Esophagus squamous epithelium (tissue), 5 donors: ENCODE measurements at regions not wholly inside any gene's neighbourhood (a gene's known extent, or its start where the extent isn't known, plus 50 kb on each side); places are given as distances from the start of the nearest gene placed in this dataset.

Experiments
- DNase-seq: peaks from one replicate; lab custom pipeline; 2025; lab: John Stamatoyannopoulos, UW
- H3K27ac ChIP-seq, 4 donors: fragments of 200-600 bp; sonication (generic); one replicate each; pipeline ENCODE4 v1.5.1; 2016 to 2019; ENCODE audit warnings: mild to moderate bottlenecking in 1 of 4
- H3K27me3 ChIP-seq, 4 donors: fragments of 200-600 bp; sonication (generic); 1 replicate in 3 of 4; 2 replicates in 1 of 4; pipeline versions ENCODE4 v1.5.1 to v1.6.0; 2017 to 2021; ENCODE audit warnings: antibody characterized with exemption in 1 of 4
- H3K36me3 ChIP-seq, 3 donors: fragments of 200-600 bp; sonication (generic); one replicate each; pipeline ENCODE4 v1.5.1; 2016 to 2019
- H3K4me1 ChIP-seq, 3 donors: fragments of 200-600 bp; sonication (generic); one replicate each; pipeline ENCODE4 v1.5.1; 2017 to 2019
- H3K4me3 ChIP-seq, 4 donors: fragments of 200-600 bp; sonication (generic); 1 replicate in 3 of 4; 2 replicates in 1 of 4; pipeline ENCODE4 v1.5.1; 2016 to 2019; ENCODE audit warnings: mild to moderate bottlenecking in 2 of 4, moderate library complexity in 1 of 4
- H3K9me3 ChIP-seq, 3 donors: fragments of 200-600 bp; sonication (generic); one replicate each; pipeline ENCODE4 v1.5.1; 2016 to 2019
- CTCF ChIP-seq, 6 experiments: fragments of 450-650 bp in 4 of 6; fragments of 200-600 bp in 2 of 6; sonication (generic) in 2 of 6; IDR thresholded peaks; one replicate each; pipeline ENCODE4 v1.5.1; 2016 to 2019; ENCODE audit warnings: antibody characterized with exemption in 6 of 6, mild to moderate bottlenecking in 4 of 6, moderate library complexity in 4 of 6
- POLR2A ChIP-seq, 4 donors: fragments of 450-650 bp; IDR thresholded peaks; one replicate each; pipeline ENCODE4 v1.6.1; 2017; ENCODE audit warnings: antibody characterized with exemption in 4 of 4, mild to moderate bottlenecking in 4 of 4, moderate library complexity in 3 of 4
- WGBS, 2 donors: methylation state at CpG; one replicate each; pipeline ENCODE4 v1.1.5; 2018; 5-methylcytosine and 5-hydroxymethylcytosine counted together
- intact Hi-C: fragments of 100-400 bp; cut with DNase I; formaldehyde crosslinking; loops from one replicate; pipeline ENCODE4 v1.15.0; 2022
- donor health status: DM: yes; HTN: yes; CAD: no.

GRCh38 chr4:24303926-24304325, 280.4 kb downstream of the DHX15 start:
- Histone ChIP-seq H3K27me3 (no peaks in the 10 kb centered on the region), H3K9me3 (no peaks in the 10 kb centered on the region), H3K27ac (no peak overlapping the region), H3K4me1 (no peaks in the 10 kb centered on the region), H3K36me3 (no peaks in the 10 kb centered on the region), H3K4me3 (no peak overlapping the region)
- intact Hi-C loops = no loop called here
- WGBS, 2 donors = 46 to 78% methylated on average over 2 of the region's 2 CpGs
- no peak for DNase-seq
- TF ChIP-seq POLR2A (IDR thresholded peaks at IDR 0.05) = no peak
- no peak for TF ChIP-seq CTCF (IDR thresholded peaks at IDR 0.05)

GRCh38 chr4:24298911-24299310, 285.4 kb downstream of the DHX15 start:
- H3K4me1 ChIP-seq = no peaks in the 10 kb centered on the region
- no peak for TF ChIP-seq CTCF (IDR thresholded peaks at IDR 0.05)
- no peak for TF ChIP-seq POLR2A (IDR thresholded peaks at IDR 0.05)
- H3K9me3 ChIP-seq = no peaks in the 10 kb centered on the region
- H3K36me3 ChIP-seq = no peaks in the 10 kb centered on the region
- H3K4me3 ChIP-seq = no peak overlapping the region
- H3K27me3 ChIP-seq = no peaks in the 10 kb centered on the region
- DNase-seq = no peak
- intact Hi-C loops = no loop called here
- 81 to 89% methylated on average over 3 of the region's 3 CpGs for WGBS, 2 donors
- no peak overlapping the region for H3K27ac ChIP-seq

GRCh38 chr4:24287096-24287495, 297.3 kb downstream of the DHX15 start:
- 58 to 66% methylated on average over 3 of the region's 3 CpGs for WGBS, 2 donors
- no peak for TF ChIP-seq POLR2A (IDR thresholded peaks at IDR 0.05)
- no peak for TF ChIP-seq CTCF (IDR thresholded peaks at IDR 0.05)
- H3K36me3 ChIP-seq = no peaks in the 10 kb centered on the region

GRCh38 chr4:24285759-24286158, 298.6 kb downstream of the DHX15 start:
- no peak overlapping the region for H3K27ac ChIP-seq
- no peaks in the 10 kb centered on the region for H3K9me3 ChIP-seq
- no peak overlapping the region for H3K4me3 ChIP-seq
- WGBS, 2 donors = 62 to 81% methylated on average over 4 of the region's 4 CpGs
- intact Hi-C loops = no loop called here
- no peaks in the 10 kb centered on the region for H3K4me1 ChIP-seq
- DNase-seq = no peak
- no peaks in the 10 kb centered on the region for H3K36me3 ChIP-seq
- H3K27me3 ChIP-seq = peaks cover 0 to 4% (median 0%) of the 10 kb centered on the region in 4 donors
- TF ChIP-seq POLR2A (IDR thresholded peaks at IDR 0.05) = no peak
- TF ChIP-seq CTCF (IDR thresholded peaks at IDR 0.05) = no peak

More at GRCh38 chr4:24287096-24287495, 297.3 kb downstream of the DHX15 start:
- intact Hi-C loops = no loop called here
- H3K27ac ChIP-seq = no peak overlapping the region
- no peak for DNase-seq
- H3K27me3 ChIP-seq = peaks cover 0 to 4% (median 0%) of the 10 kb centered on the region in 4 donors
- no peaks in the 10 kb centered on the region for H3K9me3 ChIP-seq
- no peak overlapping the region for H3K4me3 ChIP-seq
- no peaks in the 10 kb centered on the region for H3K4me1 ChIP-seq

- Histone ChIP-seq H3K9me3 (no peaks in the 10 kb centered on the region), H3K27me3 (peaks cover 0 to 4% (median 0%) of the 10 kb centered on the region in 4 donors), H3K36me3 (no peaks in the 10 kb centered on the region), H3K27ac (no peak overlapping the region), H3K4me3 (no peak overlapping the region), H3K4me1 (no peaks in the 10 kb centered on the region)
- intact Hi-C loops = no loop called here
- no peak for DNase-seq
- TF ChIP-seq POLR2A (IDR thresholded peaks at IDR 0.05) (no peak), CTCF (IDR thresholded peaks at IDR 0.05) (no peak)
- 75 to 77% methylated on average over 5 of the region's 5 CpGs for WGBS, 2 donors
Measured at GRCh38 chr4:24282446-24282845, 301.9 kb downstream of the DHX15 start.
